Stimulated activated CD8-positive, alpha-beta memory T cell treated with anti-CD3 and anti-CD28 coated beads, Interleukin-15, amount 100 ng/mL, for 4 hours (primary cell): ENCODE measurements at regions not wholly inside any gene's neighbourhood (a gene's known extent, or its start where the extent isn't known, plus 50 kb on each side); places are given as distances from the start of the nearest gene placed in this dataset.
"Not testable (repeated sequence)": the region's sequence is repeated elsewhere in the genome, so short reads cannot be mapped to it uniquely, and the experiment has no call there.

Experiments
- DNase-seq, 2 donors: peaks; one replicate each; pipeline ENCODE4 v3.0.0-alpha.2; 2020; ENCODE audit warnings: low read depth in 2 of 2

DNA sequence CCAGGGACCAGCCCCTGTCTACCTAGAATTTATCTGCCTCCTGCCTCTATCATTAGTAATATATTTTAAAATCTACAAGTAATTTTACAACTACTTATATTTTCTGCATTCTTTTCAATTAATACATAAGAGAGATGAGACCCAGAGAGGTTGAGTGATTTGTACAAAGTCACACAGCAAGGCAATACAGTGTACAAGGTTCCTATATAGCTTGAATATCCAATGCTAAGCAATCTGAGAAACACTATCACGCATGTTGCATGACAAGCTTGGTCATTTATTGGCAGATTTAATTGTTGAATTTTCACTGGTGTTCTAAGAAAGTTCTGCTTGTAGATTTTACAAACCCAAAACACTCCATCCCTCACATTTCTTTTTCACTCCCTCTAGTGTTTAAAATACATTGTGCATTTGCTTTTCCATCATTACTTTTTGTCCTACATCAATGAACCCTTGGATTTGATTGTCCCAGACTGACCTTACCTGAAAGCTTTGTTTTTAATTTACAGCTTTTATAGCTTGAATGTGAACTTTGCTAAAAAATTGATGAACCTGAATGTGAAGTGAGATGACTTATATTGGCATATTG is 520.9 kb upstream of the CITED2 start:
- DNase-seq = no peak

GRCh38 chr6:139894271-139894670 is 519.8 kb upstream of the CITED2 start:
- DNase-seq = no peak

GRCh38 chr6:139891471-139891870 is 517.0 kb upstream of the CITED2 start:
- no peak for DNase-seq

GRCh38 chr6:139888681-139889122 is 514.3 kb upstream of the CITED2 start:
- no peak for DNase-seq

- no peak for DNase-seq
Measured at GRCh38 chr6:139887275-139887674, 512.8 kb upstream of the CITED2 start.

- DNase-seq = no peak
Measured at GRCh38 chr6:139886396-139886795, 511.9 kb upstream of the CITED2 start.

DNA sequence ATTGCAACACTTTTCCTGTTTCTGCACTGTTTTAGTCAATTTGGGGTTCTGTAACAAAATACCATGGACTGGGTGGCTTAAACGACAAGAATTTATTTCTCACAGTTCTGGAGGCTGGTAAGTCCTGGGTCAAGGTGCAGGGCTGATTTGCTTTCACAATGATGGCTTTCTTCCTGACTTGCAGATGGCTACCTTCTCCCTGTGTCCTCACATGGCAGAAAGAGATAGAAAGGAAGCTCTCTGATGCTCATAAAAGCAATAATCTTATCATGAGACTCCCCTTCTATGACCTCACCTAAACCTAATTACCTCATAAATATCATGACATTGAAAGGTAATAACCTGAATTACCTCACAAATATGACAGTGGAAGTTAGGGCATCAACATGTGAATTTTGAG is 511.5 kb upstream of the CITED2 start:
- no peak for DNase-seq

- DNase-seq = no peak
Measured at GRCh38 chr6:139883776-139884175, 509.3 kb upstream of the CITED2 start.

- no peak for DNase-seq
Measured at GRCh38 chr6:139882977-139883728, 508.7 kb upstream of the CITED2 start.

- DNase-seq = no peak
Measured at GRCh38 chr6:139882234-139882633, 507.8 kb upstream of the CITED2 start.

DNA sequence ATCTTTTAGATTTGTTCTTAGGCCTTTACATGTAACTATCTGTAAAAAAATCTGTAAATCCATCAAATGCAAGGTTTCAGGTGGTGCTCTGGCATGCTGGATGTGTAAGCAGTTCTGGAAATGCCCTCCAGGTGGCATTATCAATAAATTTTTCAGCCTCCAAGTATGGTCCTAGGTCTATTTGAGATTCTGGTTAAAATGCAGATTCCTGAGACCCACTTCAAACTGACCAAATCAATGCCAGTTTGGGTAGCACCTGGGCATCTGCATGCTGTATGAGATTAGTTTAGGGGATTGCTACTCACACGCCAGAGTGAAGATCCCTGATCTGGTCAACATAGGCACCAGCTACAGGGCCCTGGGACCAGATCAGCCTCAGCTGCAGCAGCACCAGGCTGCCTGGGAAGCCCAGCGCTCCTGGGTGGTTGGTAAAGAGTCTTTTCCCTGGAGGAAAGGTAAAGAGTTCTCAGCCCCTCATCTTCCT is 507.3 kb upstream of the CITED2 start:
- no peak for DNase-seq

DNA sequence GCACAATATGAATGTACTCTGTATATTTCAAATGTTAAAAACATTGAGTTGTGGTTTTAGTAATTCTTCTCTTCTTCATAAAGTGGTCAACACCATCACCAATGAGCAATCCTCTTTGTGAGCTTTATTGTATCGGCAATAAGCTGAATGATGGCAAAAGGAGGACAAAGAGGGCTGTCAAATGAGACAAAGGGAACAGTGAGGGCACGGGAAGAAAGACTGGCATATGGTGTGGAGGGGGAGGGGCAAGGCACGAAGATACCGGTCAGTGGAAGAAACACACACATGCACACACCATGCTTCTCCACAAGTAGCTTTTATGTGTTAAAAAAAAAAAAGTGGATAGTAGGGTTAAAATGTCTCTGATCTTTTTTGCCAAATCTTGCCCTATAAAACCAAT is 506.8 kb upstream of the CITED2 start:
- no peak for DNase-seq

DNA sequence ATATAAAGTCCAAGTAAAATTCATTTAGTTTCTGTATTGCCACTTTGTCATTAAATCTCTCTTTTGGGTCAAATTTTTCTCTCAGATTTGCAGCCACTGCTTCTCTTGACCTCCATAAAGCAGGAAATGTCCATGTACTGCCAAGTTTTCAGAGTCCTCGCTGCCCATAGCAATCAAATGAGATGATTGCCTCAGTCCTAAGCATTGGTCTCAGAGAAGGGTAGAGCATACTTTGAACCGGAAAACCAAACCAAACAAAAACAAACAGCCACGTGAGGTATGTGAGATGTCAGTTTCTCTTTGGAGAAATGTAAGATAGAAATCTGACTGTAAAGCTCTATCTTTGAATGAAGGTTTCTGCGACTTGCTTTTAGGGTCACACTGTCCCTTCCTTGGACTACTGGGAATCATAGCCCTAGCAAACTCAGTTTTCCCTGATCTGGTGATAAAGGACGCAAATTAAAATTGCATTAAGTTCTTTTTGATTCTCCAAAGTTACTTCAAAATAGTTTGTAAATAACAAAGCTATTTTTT is 505.4 kb upstream of the CITED2 start:
- DNase-seq = no peak

DNA sequence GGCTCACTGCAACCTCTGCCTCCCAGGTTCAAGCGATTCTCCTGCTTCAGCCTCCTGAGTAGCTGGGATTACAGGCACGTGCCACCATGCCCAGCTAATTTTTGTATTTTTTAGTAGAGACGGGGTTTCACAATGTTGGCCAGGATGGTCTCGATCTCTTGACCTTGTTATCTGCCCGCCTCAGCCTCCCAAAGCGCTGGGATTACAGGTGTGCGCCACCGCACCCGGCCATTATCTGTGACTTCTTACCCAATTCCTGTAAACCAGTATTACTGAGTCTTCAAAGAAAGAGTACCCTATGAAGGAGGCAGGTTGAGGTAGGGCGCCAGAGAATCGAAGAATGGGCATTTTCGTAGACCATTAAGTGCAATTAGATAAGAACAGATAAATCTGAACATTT is 504.8 kb upstream of the CITED2 start:
- not testable (repeated sequence) for DNase-seq

- DNase-seq = no peak
Measured at GRCh38 chr6:139877828-139878405, 503.5 kb upstream of the CITED2 start.

DNA sequence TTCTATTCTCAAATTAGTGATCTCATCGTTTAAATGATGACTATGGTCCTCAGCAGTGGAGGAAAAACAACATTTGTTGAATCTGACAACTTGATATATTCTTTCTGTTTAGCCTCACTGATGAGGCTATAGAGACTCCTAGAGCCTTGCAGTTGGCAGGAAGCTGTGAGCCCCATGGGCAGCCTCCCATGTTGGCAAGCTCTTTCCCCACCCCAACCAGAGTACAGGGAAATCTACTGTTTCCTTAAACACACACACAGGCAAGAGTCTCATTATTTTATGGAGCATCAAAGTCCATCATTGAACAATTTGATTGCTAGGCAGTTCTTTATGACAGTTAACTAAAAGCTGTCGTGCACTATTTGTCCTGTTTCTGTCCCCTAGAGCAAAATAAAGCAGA is 498.2 kb upstream of the CITED2 start:
- no peak for DNase-seq

DNA sequence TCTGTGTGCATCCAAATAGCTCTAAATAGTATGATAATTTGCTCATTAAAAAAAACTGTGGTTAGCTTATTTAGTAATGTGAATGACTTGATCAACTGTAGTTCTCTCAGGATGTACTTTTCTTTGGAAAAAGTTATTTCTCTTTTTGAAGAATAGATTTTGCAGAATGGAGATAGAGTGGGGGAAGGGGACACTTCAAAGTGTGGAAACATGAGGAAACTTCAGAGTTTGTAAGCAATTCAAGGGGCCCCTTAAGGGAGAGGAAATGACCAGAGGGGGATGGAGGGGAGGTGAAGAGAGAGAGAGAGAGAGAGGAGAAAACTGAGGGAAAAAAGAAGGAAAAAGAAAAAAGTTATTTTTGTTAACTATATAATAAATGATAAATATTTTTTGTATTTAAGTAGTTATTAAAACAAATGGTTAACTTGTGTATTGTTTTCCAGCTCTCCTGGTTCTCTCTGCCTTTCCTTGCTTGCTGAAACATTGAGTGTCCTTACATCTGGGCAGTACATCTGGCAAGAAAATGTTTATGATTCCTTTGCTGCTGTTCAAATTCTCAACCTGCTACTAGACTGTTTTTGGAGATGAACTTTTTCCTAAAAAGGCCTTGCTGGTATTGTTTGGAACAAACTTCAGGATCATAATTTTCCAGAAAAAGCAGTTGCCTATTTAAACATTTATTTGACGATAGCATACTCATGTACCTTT is 497.5 kb upstream of the CITED2 start:
- no peak for DNase-seq

DNA sequence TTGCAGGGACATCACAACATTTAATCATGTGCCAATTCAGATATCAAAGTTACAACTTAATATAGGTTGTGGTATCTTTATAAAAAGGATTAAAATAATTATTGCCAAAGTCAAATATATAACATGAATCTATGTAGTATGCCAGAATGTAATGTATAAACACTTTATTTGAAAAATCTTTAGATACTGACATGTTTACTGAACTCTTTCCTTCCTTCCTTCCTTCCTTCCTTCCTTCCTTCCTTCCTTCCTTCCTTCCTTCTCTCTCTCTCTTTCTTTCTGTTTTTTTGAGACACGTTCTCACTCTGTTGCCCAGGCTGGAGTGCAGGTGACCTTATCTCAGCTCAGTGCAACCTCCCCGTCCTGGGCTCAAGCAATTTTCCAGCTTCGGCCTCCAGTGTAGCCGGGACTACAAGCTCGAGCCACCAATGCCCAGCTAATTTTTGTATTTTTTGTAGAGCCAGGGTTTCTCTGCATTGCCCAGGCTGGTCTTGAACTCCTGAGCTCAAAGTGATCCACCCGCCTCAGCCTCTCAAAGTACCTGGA is 496.8 kb upstream of the CITED2 start:
- DNase-seq = no peak

- DNase-seq = no peak
Measured at GRCh38 chr6:139868576-139868975, 494.1 kb upstream of the CITED2 start.

DNA sequence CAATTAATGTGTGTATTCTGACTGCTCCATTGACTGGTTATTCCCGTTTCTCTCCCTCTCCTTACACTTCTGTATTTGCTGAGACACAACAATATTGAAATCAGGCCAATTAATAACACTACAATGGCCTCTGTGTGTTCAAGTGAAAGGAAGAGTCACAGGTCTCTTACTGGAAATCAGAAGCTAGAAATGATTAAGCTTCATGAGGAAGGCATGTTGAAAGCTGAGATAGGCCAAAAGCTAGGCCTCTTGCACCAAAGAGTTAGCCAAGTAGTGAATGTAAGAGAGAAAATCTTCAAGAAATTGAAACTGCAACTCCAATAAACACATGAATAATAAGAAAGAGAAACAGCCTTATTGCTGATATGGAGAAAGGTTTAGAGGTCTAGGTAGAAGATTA is 489.5 kb upstream of the CITED2 start:
- DNase-seq = no peak

GRCh38 chr6:139863346-139863745 is 488.9 kb upstream of the CITED2 start:
- no peak for DNase-seq

GRCh38 chr6:139862311-139862710 is 487.9 kb upstream of the CITED2 start:
- no peak for DNase-seq
